GM21723 (cell line): ENCODE measurements at regions not wholly inside any gene's neighbourhood (a gene's known extent, or its start where the extent isn't known, plus 50 kb on each side); places are given as distances from the start of the nearest gene placed in this dataset.
"Not testable (repeated sequence)": the region's sequence is repeated elsewhere in the genome, so short reads cannot be mapped to it uniquely, and the experiment has no call there.

Experiments
- ATAC-seq: cut with Tn5 transposase; IDR thresholded peaks from one replicate; pipeline ENCODE4 v1.9.1; 2021; ENCODE audit warnings: mild to moderate bottlenecking, moderate library complexity; ENCODE audit not compliant: unreplicated experiment

DNA sequence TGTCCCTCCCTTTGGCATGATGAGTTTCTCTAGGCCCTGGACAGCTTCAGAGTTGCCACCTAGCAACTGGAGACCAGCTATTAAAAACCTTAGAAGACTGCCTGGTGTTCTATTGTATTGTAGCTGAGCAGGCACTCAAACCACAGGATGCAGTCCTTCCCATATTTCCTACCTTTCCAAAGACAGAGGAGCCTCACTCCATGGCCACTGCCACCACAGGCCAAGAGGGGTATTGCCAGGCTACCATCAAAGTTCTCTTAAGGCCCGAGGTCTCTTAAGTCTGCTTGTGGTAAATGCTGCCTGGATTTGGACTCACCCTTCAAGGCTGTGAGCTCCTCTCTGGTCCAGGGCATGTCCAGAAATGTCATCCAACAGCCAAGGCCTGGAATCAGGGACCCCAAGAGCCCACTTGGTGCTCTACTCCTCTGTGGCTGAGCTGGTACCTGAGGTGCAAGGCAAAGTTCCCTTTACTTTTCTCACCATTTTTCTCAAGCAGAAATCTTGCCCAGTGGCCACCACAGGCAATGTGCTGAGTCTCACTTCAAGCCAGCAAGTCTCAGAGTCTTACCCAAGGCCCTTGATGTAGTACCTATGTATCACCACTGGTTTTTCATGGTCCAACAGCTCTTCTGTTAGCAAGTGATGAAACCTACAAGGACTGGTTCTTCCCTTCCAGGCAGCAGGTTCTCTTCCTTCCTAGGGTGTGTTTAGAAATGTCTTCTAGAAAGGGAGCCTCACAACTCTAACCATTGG is 269.4 kb downstream of the AMY1C start:
- no peak for ATAC-seq

DNA sequence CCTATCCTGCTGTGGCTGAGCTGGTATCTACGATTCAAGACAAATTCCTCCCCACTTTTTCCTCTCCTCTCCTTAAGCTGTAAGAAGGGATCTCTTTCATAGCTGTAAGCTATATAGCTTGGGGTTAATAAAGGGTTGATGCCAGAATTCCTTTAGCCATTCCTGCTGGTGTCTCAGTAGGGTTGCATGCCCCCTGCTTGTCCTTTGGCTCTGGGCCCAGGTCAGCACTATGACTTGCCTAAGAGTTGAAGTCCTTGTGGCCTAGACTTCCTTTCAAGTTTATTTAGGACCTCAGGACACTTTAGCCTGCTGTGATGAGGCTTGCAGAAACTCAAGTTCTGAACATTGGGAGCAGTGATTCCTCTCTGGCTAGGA is 270.0 kb downstream of the AMY1C start:
- no peak for ATAC-seq

DNA sequence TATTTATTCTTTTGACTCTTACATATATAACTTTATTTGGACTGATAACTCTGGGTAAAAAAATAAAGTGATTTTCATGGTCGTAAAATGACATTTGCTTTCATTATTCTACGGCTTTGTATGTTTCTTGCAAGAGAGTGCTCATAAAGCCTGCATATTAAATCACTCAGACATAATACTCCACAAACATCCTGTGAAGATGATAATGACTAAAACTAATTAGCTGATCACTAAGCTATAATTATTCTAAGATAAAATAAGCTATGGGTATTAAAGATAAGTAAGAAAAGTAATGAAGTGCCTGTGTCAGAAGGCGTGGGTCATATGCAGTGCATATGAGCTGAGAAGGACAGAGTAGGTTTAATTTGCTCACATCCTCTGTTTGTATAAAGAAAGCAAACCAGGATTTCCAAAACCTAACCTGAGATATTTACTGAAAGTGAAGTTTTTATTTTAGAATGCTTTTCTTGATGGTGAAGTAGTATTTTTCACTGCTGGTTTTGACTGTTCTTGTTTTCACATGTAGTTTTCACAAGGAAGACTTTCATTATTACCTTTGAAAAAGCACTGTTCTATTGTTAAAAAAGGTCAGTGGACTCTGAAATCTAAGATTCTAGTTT is 278.8 kb downstream of the AMY1C start:
- no peak for ATAC-seq

DNA sequence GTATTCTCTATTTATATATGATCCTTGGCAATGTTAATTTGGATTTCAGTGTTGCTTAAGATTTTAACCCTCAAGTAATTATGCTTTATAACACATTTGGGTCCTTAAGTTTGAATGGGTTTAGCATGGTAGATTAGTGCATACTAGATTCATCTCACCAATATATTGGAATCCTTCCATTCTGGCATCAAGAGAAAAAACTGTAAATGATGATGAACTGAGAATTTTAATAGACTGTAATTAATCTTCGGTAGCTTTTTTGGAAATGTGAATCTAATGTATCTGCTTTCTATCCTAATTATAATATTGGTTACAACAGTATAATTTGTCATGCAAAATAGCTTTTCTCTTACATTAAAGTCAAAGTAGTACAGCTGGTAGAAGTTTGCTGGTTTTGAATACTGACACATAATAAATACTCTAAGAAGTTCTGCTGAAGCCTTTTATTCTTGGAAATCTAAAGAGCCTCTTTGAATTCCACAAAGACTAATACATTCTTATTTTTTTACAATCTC is 279.8 kb downstream of the AMY1C start:
- ATAC-seq = no peak

DNA sequence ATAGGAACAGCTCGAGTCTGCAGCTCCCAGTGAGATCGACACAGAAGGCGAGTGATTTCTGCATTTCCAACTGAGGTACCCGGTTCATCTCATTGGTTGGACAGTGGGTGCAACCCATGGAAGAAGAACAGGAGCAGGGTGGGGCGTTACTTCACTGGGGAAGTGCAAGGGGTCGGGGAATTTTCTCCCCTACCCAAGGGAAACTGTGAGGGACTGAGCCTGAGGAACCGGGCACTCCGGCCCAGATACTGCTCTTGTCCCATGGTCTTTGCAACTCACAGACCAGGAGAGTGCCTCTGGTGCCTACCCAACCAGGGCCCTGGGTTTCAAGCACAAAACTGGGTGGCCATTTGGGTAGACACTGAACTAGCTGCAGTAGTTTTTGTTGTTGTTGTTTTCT is 307.1 kb downstream of the AMY1C start:
- no peak for ATAC-seq

DNA sequence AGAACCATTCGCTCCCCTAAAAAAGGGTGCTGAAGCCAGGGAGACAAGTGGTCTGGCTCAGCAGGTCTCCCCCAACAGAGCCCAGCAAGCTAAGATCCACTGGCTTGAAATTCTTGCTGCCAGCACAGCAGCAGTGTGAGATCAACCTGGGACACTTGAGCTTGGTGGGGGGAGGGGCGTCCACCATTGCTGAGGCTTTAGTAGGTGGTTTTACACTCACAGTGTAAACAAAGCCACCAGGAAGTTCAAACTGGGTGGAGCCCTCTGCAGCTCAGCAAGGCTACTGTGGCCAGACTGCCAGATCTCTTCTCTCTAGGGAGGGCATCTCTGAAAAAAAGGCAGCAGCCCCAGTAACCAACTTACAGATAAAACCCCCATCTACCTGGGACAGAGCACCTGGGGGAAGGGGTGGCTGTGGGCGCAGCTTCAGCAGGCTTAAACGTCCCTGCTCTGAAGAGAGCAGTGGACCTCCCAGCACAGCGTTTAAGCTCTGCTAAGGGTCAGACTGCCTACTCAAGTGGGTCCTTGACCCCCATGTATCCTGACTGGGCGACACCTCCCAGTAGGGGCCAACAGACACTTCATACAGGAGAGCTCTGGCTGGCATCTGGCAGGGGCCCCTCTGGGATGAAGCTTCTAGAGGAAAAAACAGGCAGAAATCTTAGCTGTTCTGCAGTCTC is 307.7 kb downstream of the AMY1C start:
- not testable (repeated sequence) for ATAC-seq

DNA sequence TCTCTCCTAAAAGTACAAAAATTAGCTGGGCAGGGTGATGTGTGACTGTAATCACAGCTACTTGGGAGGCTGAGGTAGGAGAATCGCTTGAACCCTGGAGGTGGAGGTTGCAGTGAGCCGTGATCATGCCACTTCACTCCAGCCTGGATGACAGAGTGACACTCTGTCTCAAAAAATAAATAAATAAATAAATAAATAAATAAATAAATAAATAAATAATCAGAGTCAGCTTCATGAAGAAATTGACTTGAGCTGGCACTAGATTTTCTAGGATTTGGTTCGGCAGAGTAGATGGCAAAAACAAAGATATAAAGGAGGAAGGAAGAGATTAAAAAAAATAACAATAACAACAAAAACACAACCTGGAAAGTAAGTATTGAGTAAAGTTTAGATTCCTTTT is 311.9 kb downstream of the AMY1C start:
- ATAC-seq = not testable (repeated sequence)

DNA sequence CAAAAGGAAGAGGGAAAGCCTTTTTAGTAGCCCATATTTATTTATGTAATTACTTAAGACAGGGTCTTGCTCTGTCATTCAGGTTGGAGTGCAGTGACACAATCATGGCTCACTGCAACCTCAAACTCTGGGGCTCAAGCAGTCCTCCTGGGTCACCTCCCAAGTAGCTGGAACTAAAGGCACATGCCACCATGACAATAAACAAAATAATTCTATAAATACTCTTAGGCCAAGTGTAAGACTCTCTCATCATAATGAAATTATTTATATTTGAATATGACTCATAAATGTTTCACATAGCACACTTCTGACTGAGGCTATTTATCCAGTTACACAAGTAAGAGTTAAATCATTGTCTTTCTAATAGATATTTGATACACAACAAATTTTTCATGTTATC is 314.7 kb downstream of the AMY1C start:
- no peak for ATAC-seq

DNA sequence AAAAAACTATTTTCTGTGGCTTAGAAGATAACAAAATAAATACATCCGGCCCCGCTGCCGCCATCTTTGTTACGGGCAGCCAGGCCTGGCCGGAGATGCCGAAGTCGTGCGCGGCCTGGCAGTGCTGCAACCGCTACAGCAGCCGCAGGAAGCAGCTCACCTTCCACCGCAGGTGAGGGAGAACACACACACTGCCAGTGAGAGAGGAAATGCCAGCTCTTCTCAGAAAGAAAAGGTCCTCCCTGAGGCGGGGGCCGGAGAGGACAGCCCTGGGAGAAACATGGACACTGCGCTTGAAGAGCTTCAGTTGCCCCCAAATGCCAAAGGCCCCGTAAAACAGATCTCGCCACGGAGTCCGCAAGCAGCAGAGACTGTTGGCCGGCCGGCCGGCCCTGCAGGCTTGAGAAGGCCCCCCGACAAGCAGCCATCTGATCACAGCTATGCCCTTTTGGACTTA is 323.2 kb downstream of the AMY1C start:
- no peak for ATAC-seq

DNA sequence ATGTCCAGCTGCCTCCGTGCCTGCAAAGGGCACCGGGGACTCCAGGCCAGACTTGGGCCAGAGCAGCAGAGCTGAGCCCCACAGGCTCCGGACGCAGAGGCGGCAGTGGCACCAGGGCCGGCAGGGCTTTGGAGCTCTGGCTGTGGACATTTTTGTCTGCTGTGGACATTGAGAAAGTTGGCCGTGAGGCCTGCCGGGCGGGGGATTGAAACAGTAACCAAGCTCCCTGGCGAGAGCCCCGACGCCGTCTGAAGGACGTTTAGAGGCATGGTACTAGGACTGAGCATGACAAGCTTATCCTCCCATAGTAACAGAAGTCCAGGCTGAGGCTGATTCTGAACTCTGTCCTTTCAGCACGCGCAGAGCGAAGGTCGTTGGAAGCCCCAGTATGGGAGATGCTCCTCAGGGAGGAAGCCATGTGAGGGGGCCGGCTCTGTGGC is 323.8 kb downstream of the AMY1C start:
- no peak for ATAC-seq

DNA sequence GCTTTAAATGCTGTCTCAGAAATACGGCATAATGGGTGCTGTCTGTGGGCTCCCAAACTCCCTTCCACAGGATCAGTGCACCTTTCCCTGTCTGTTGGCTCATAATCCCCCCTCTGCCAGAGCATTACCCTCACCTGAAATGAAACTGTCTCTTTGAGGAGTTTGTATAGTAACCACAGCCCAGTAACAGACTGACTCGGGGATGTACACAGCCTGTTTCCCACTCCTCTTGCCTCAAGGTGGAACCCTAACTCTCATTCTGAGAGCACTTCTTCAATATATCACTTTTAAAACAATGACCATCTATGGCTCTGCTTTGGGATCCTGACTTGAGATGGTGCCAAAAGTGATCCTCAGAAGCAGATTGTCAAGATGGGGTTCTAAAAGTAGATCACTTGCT is 332.5 kb downstream of the AMY1C start:
- ATAC-seq = no peak

DNA sequence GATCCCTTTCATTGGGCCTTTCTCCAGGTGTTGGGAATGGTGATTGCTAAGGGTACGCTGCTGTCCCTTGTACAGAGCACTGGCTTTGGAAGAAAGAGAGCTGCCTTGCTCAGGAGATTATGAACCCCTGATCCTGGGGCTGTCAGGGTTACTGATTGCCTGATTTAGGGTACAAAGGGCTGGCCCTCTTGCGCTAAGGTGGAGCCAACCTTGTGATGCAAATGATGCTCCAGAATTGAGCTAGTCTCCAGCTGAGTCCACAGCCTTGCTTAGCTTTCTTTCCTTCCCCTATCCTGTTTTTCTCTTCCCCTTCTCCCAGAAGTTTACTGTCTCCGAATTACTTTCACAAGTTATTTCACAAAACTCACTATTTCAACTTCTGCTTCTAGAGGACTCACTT is 334.7 kb downstream of the AMY1C start:
- ATAC-seq = no peak

DNA sequence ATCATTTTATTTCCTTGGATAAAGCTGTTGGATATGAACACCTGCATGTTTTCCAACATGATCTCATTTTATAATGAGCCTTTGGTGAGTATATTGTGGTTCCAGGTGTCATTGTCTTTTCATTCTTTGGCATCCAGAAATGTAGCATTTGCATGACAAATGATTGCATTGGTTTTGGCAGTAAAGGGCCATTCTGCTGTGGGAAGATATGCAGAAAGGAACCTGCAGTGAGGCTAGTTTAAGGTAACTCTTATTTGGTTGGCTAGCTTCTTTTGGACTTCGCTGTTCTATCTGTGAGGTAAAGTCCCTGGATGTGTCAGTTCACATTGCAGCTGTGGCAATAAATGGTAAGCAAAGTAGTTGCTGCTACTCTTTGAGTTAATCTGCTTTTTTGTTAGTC is 343.0 kb downstream of the AMY1C start:
- no peak for ATAC-seq

DNA sequence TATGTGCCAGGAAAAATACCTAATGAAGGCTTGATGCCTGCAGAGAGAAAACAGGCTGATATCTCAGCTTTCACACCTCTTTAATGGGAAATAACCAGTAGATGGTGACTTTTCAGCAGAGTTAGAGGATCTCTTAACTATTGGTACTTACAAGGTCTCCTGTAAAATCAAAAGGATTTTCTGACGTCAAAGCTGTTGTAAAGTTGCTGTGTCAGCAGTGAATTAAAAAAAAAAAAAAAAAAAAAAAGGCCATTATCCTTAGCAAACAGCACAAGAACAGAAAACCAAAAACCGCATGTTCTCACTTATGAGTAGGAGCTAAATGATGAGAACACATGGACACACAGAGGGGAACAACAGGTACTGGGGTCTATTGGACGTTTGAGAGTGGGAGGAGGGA is 349.1 kb downstream of the AMY1C start:
- ATAC-seq = no peak

DNA sequence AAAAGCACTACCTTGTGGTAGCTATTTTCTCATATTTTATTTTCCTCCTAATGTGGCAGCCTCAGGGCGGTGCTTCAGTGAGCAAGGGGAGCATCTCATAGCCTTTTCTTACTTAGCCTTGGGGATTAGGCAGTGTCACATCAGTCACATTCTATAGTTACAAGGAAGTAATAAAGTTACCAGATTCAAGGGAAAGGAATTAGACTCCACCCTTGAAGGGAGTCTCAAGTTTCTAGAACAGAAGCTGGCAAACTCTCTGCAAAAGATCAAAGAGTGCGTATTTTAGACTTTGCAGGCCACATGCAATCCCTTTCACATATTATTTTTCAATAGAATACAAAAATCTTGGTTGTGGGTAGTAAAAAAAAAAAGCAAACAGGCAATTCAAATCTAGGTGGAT is 350.4 kb downstream of the AMY1C start:
- no peak for ATAC-seq

DNA sequence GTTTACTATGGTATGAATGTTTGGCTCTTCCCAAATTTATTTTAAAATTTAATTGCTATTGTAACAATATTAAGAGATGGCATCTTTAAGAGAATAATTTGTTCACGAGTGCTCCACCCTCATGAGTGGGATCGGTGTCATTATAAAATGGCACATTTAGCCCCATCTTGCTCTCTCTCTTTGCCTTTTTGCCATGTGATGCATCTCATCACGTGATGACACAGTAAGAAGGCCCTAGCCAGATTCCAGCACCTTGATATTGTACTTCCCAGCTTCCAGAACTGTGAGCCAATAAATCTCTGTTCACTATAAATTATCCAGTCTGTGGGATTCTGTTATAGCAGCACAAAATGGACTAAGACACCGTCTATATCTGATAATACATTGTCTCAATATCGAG is 355.8 kb downstream of the AMY1C start:
- no peak for ATAC-seq

DNA sequence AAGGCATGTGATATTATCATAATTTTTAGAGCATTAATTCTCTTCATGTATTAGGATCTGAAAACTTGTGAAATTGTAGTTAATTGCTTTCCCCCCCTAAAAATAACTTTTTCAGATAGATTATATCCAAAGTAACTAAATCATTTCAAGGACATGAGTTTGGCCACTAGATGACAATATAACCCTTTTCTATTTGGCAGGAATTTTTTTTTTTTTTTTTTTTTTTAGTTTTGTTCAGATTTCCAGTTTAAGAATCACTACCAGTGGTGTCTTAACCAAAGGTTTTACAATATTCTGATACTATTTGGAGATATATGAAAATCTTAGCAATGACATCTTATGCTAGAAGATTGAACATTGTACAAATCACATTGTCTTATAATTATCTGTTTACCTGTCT is 370.8 kb downstream of the AMY1C start:
- no peak for ATAC-seq

DNA sequence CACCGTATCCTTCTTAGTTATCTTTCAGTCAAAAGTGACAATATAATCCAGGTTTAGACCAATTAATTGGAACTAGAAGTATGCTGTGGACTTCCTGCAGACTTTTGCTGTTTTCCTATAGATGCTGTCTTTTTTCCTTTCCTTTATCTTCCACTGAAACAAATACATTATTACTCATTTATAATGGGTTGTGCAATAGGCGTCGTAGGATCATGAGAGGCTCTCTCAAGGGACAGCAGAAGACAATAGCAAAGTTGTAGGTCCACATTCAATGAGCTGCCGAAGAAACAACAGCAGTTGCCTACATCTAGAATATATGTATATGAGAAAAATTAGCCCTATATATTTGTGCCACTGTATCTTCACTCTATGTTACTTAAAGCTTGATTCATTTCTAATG is 371.6 kb downstream of the AMY1C start:
- no peak for ATAC-seq

DNA sequence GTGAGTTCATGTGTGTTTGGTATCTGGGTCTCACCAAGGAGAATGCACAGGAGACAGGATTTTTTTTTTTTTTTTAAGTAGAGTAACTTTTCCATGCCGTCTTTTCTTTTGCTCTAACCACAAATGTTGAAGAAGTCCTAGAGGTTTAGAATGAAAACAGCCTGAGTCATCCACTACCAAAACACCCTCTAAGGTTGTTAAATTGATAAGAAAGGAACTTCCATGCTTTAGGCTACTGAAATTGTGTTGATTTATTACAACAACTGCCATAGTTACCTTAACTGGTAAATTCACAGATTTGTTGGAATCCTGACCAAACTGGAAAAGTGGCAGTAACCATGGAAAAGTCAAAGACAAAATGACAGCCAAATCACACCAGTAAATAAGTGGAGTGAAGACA is 375.6 kb downstream of the AMY1C start:
- no peak for ATAC-seq

DNA sequence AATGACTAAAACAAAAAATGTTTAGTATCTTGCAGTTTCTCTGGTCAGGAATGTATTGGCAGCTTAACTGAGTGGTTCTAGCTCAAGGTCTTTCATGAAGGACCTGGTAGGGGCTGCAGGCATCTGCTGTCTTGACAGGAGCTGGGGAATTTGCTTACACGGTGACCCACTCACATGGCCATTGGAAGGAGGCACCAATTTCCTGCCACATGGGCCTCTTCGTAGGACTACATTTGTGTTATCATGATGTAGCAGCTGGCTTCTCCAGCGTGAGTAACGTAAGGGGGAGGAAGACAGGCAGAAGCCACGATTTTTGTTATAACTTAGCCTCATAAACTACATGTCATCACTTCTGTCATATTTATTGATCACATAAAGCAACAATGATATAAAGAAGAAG is 376.3 kb downstream of the AMY1C start:
- ATAC-seq = no peak

DNA sequence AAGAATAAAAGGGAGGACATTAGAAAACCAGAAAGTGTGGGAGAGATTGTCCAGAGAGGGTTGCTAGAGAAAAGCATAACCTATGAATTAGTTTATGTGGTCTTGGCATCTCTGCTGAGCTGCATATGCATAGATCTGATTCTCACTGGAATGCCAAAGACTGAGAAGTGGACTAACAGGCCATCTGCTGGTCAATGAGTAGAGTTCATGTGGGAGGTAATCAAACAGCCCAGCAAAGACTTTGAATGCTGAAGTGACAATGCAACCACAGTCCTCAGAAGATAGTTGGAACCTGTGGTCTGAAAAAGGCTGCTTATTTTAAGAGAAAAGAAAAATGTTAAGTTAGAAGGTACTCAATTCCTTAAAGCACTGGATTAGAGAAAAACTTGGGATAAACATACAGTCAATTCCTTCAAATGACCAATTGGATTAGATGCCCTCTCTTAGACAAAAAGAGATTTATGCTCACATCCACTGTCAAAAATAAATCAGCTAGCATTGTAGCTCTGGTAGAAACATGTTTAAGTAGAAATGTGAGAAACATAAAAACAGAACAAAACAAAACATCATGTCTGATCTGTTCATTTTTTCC is 382.8 kb downstream of the AMY1C start:
- ATAC-seq = peak; percentile 69

DNA sequence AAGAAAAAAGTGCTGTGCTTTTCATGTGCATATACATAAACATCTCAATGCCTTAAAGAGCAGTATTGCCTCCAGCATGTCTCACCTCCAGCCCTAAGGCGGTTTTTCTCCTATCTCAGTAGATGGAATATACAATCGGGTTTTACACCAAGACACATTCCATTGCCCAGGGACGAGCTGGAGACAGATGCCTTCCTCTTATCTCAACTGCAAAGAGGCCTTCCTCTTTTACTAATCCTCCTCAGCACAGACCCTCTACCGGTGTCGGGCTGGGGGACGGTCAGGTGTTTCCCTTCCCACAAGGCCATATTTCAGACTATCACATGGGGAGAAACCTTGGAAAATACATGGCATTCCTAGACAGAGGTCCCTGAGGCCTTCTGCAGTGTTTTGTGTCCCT is 385.3 kb downstream of the AMY1C start:
- not testable (repeated sequence) for ATAC-seq
